K562 (cell line): ENCODE measurements at regions not wholly inside any gene's neighbourhood (a gene's known extent, or its start where the extent isn't known, plus 50 kb on each side); places are given as distances from the start of the nearest gene placed in this dataset.

Experiments
- ATAC-seq: fragments of 200-7000 bp; cut with Tn5 transposase; 3 replicates; pipeline ENCODE4 v1.9.1; 2020; ENCODE audit warnings: moderate library complexity
- BruUV-seq: library from RNA; stranded (reverse); fragments of 400-500 nt; replicated peaks from 2 replicates; lab custom pipeline; 2021; lab: Mats Ljungman, UMichigan
- CTCF ChIA-PET: fragments of 300-600 bp; formaldehyde crosslinking; extraction: SDS; loops from one replicate; lab custom pipeline; 2021; ENCODE audit warnings: low intra/inter-chr PET ratio; lab: Yijun Ruan, JAX
- POLR2A ChIA-PET: fragments of 300-600, 350-650 bp; sonication (Branson Sonifier 250); formaldehyde crosslinking; extraction: SDS; loops from one replicate; lab custom pipeline; 2021; ENCODE audit warnings: antibody characterized with exemption, inconsistent platforms; lab: Yijun Ruan, JAX
- DNase-seq, 4 experiments: peaks; one replicate each; pipeline versions ENCODE4 v3.0.0 to v3.0.0-alpha.2; 2011 to 2018; ENCODE audit warnings: low spot score in 3 of 4, mixed read lengths in 3 of 4; ENCODE audit errors: extremely low read depth in 1 of 4
- FAIRE-seq: peaks from 2 replicates; lab custom pipeline; 2011; peaks lifted over from hg19 to GRCh38; lab: Jason Lieb, UNC
- H2AFZ ChIP-seq: 2 replicates; pipeline ENCODE4 v1.6.0; 2011; ENCODE audit warnings: low read depth, low read length, control low read depth, inconsistent platforms
- H3K27ac ChIP-seq: fragments of 200-600 bp; 3 replicates; pipeline ENCODE4 v1.8.0; 2011; ENCODE audit warnings: low read depth, mild to moderate bottlenecking, control low read depth, inconsistent platforms, low read length, moderate library complexity, mixed read lengths; ENCODE audit errors: extremely low read depth
- H3K27me3 ChIP-seq, 2 experiments: fragments of 300-600 bp in 1 of 2; 2 replicates in 1 of 2; 3 replicates in 1 of 2; pipeline versions ENCODE4 v1.6.0 to v1.8.0; 2011; ENCODE audit warnings: inconsistent platforms in 2 of 2, low read length in 2 of 2, mild to moderate bottlenecking in 1 of 2, mixed read lengths in 1 of 2, moderate library complexity in 1 of 2; ENCODE audit not compliant: control insufficient read depth in 2 of 2, insufficient read depth in 2 of 2
- H3K36me3 ChIP-seq: fragments of 300-600 bp; 3 replicates; pipeline ENCODE4 v1.8.0; 2011; ENCODE audit warnings: mild to moderate bottlenecking, low read length, inconsistent platforms; ENCODE audit not compliant: control insufficient read depth, insufficient read depth
- H3K4me1 ChIP-seq, 2 experiments: fragments of 200-600 bp in 1 of 2; replicated peaks in 1 of 2; 2 replicates in 1 of 2; 3 replicates in 1 of 2; pipeline versions ENCODE4 v1.5.1 to v1.8.0; 2011; ENCODE audit warnings: inconsistent platforms in 2 of 2, low read length in 2 of 2, mild to moderate bottlenecking in 1 of 2, mixed read lengths in 1 of 2, moderate library complexity in 1 of 2; ENCODE audit not compliant: control insufficient read depth in 2 of 2, insufficient read depth in 2 of 2
- H3K4me2 ChIP-seq: 2 replicates; pipeline ENCODE4 v1.6.1; 2011; ENCODE audit warnings: low read length, control low read depth, inconsistent platforms, mixed read lengths; ENCODE audit not compliant: insufficient read depth
- H3K4me3 ChIP-seq: fragments of 200-600 bp; sonication (generic), shearing (Covaris generic); 2 replicates; pipeline ENCODE4 v1.5.1; 2016; ENCODE audit warnings: control low read depth, inconsistent platforms
- H3K79me2 ChIP-seq: fragments of 200-600 bp; 3 replicates; pipeline ENCODE4 v1.8.0; 2011; ENCODE audit warnings: low read length, inconsistent platforms; ENCODE audit not compliant: control insufficient read depth, insufficient read depth
- H3K9ac ChIP-seq, 2 experiments: 2 replicates each; pipeline versions ENCODE4 v1.6.0 to v1.6.1; 2011; ENCODE audit warnings: low read depth in 2 of 2, low read length in 2 of 2, control low read depth in 1 of 2, inconsistent platforms in 1 of 2, mild to moderate bottlenecking in 1 of 2, mixed read lengths in 1 of 2; ENCODE audit not compliant: insufficient read depth in 1 of 2
- H3K9me1 ChIP-seq: one replicate; pipeline ENCODE4 v1.6.0; 2011; ENCODE audit warnings: inconsistent platforms, mild to moderate bottlenecking, low read length, moderate library complexity; ENCODE audit not compliant: control insufficient read depth, insufficient read depth
- H3K9me3 ChIP-seq: replicated peaks from 2 replicates; pipeline ENCODE4 v1.5.1; 2011; ENCODE audit warnings: low read depth, low read length, inconsistent platforms; ENCODE audit not compliant: control insufficient read depth, insufficient read depth
- H4K20me1 ChIP-seq: replicated peaks from 2 replicates; pipeline ENCODE4 v1.6.1; 2011; ENCODE audit warnings: low read length, inconsistent platforms, mixed read lengths; ENCODE audit not compliant: control insufficient read depth, insufficient read depth
- DNMT1 ChIP-seq: fragments of 450-650 bp; IDR thresholded peaks from 2 replicates; pipeline ENCODE4 v1.6.1; 2016; ENCODE audit warnings: antibody characterized with exemption, mild to moderate bottlenecking
- NEUROD1 ChIP-seq: fragments of 150-350 bp; IDR thresholded peaks from 2 replicates; pipeline ENCODE4 v1.6.1; 2014; ENCODE audit warnings: borderline replicate concordance, low read length, low read depth; ENCODE audit not compliant: partially characterized antibody
- PHF20 ChIP-seq: fragments of 450-650 bp; IDR thresholded peaks from 2 replicates; pipeline ENCODE4 v1.6.1; 2018; ENCODE audit not compliant: partially characterized antibody
- POLR2B ChIP-seq: fragments of 450-650 bp; IDR thresholded peaks from 2 replicates; pipeline ENCODE4 v1.6.1; 2018; ENCODE audit warnings: low read depth; ENCODE audit not compliant: partially characterized antibody
- PRPF4 ChIP-seq: fragments of 200-400 bp; formaldehyde crosslinking; IDR thresholded peaks from one replicate; pipeline ENCODE4 v1.6.1; 2017; ENCODE audit warnings: low read length, low read depth, mild to moderate bottlenecking; ENCODE audit not compliant: insufficient read depth, poor library complexity, severe bottlenecking
- SIRT6 ChIP-seq: IDR thresholded peaks from one replicate; pipeline ENCODE4 v1.6.1; 2012; ENCODE audit warnings: low read depth, mild to moderate bottlenecking, control low read depth, inconsistent platforms, low read length, moderate library complexity
- SREBF1 ChIP-seq: fragments of 150-350 bp; IDR thresholded peaks from 2 replicates; pipeline ENCODE4 v1.6.1; 2014; ENCODE audit warnings: antibody characterized with exemption, low read depth, low read length, borderline replicate concordance
- TAF9B ChIP-seq: fragments of 450-650 bp; IDR thresholded peaks from 2 replicates; pipeline ENCODE4 v1.6.1; 2018; ENCODE audit warnings: mild to moderate bottlenecking; ENCODE audit not compliant: partially characterized antibody
- TCF3 ChIP-seq: sonication (generic); formaldehyde crosslinking; IDR thresholded peaks from 2 replicates; pipeline ENCODE4 v1.4.0; 2020; ENCODE audit warnings: mild to moderate bottlenecking, missing genetic modification reagents
- TSHZ1 ChIP-seq: fragments of 250-450 bp; sonication (Bioruptor Pico); IDR thresholded peaks from 2 replicates; pipeline ENCODE4 v1.4.0; 2020; ENCODE audit warnings: mild to moderate bottlenecking, moderate library complexity
- ZC3H8 ChIP-seq: fragments of 450-650 bp; IDR thresholded peaks from 2 replicates; pipeline ENCODE4 v1.6.1; 2017
- ZNF124 ChIP-seq: sonication (generic); formaldehyde crosslinking; IDR thresholded peaks from 2 replicates; pipeline ENCODE4 v1.8.1; 2022; ENCODE audit warnings: missing genetic modification reagents
- ZNF830 ChIP-seq: fragments of 250-450 bp; sonication (Bioruptor Pico); IDR thresholded peaks from 2 replicates; pipeline ENCODE4 v1.5.0; 2021; ENCODE audit warnings: mild to moderate bottlenecking
- WGBS: fragments of 100-300 bp; shearing (Covaris generic); methylation state at CpG from one replicate; pipeline ENCODE4 v1.1.6; 2016; ENCODE audit warnings: low coverage, mixed read lengths; ENCODE audit not compliant: insufficient coverage; ENCODE audit errors: missing lambda C conversion rate; 5-methylcytosine and 5-hydroxymethylcytosine counted together
- in situ Hi-C: fragments of 300-500 bp; cut with MboI; formaldehyde crosslinking; loops from 4 replicates; pipeline ENCODE4 v1.15.0; 2018; ENCODE audit warnings: inconsistent platforms, mixed read lengths
- intact Hi-C: fragments of 100-400 bp; cut with micrococcal nuclease; formaldehyde crosslinking; loops from 2 replicates; pipeline ENCODE4 v1.14.2; 2022

- Histone ChIP-seq H3K4me3 (no peak overlapping the region), H3K4me2 (no peak overlapping the region), H3K9ac (no peak overlapping the region), H3K27me3 (no peaks in the 10 kb centered on the region), H3K27ac (no peak overlapping the region), H3K79me2 (no peaks in the 10 kb centered on the region), H2AFZ (no peak overlapping the region), H3K9me1 (no peaks in the 10 kb centered on the region), H3K9me3 (no peaks in the 10 kb centered on the region; the same call in 1 of the 2 replicates), H4K20me1 (no peaks in the 10 kb centered on the region), H3K36me3 (no peaks in the 10 kb centered on the region), H3K4me1 (no peaks in the 10 kb centered on the region)
- POLR2A ChIA-PET: no interaction called here
- TF ChIP-seq NEUROD1: no peak
- no peak for TF ChIP-seq SIRT6
- no peak for TF ChIP-seq SREBF1
- TF ChIP-seq ZNF124 (CRISPR knock-in tag): no peak
- TF ChIP-seq ZNF830 (CRISPR knock-in tag): no peak
- no peak for TF ChIP-seq DNMT1
- TF ChIP-seq PHF20: no peak
- WGBS: 0% methylated on average over 2 of the region's 2 CpGs
- CTCF ChIA-PET: no interaction called here
- in situ Hi-C loops: no loop called here
- no TSS peak for BruUV-seq
- DNase-seq: no peak
- intact Hi-C loops: no loop called here
- no peak for ATAC-seq
- FAIRE-seq: no peak
Measured at GRCh38 chr7:109126404-109127050, 556.9 kb downstream of the DNAJB9 start.

GRCh38 chr7:109127145-109127544, 557.5 kb downstream of the DNAJB9 start:
- no peaks in the 10 kb centered on the region for H4K20me1 ChIP-seq
- POLR2A ChIA-PET: no interaction called here
- no peak overlapping the region for H3K27ac ChIP-seq
- no peaks in the 10 kb centered on the region for H3K4me1 ChIP-seq
- intact Hi-C loops: no loop called here
- no peaks in the 10 kb centered on the region for H3K36me3 ChIP-seq
- no peak overlapping the region for H3K4me2 ChIP-seq
- DNase-seq: no peak
- CTCF ChIA-PET: no interaction called here
- H2AFZ ChIP-seq: no peak overlapping the region
- H3K27me3 ChIP-seq: no peaks in the 10 kb centered on the region
- TF ChIP-seq PRPF4 (no peak), POLR2B (no peak), TCF3 (no peak), TSHZ1 (no peak), ZC3H8 (no peak), TAF9B (no peak)
- TF ChIP-seq, all 486 proteins: peak for 0
- no peak for ATAC-seq
- Histone ChIP-seq H3K79me2 (no peaks in the 10 kb centered on the region), H3K9me1 (no peaks in the 10 kb centered on the region), H3K9ac (no peak overlapping the region), H3K9me3 (no peaks in the 10 kb centered on the region; the same call in 1 of the 2 replicates), H3K4me3 (no peak overlapping the region)
- BruUV-seq: no TSS peak
- WGBS: 0% methylated on average over 1 of the region's 1 CpG
- in situ Hi-C loops: no loop called here
- FAIRE-seq: no peak
